ENCODE measurements at regions not wholly inside any gene's neighbourhood (a gene's known extent, or its start where the extent isn't known, plus 50 kb on each side); places are given as distances from the start of the nearest gene placed in this dataset.
A peak's percentile ranks its signal among the peaks of the same experiment; 100 is the strongest.
"Not testable (repeated sequence)": the region's sequence is repeated elsewhere in the genome, so short reads cannot be mapped to it uniquely, and the experiment has no call there.

GRCh38 chr15:62908341-62908740 is 134.2 kb upstream of the TPM1 start:
- not testable (repeated sequence) for H3K9me3 ChIP-seq (ENCODE audit: control insufficient read depth in 2 of 2, low read length in 2 of 2); H3K27me3 ChIP-seq (ENCODE audit: control insufficient read depth in 1 of 2, insufficient read depth in 2 of 2, low read length in 2 of 2); H3K4me3 ChIP-seq (ENCODE audit: low read length in 2 of 2); H3K36me3 ChIP-seq (ENCODE audit: control insufficient read depth in 2 of 2, insufficient read depth in 2 of 2, low read length in 2 of 2); H3K9ac ChIP-seq (ENCODE audit: low read length in 2 of 2)
- H3K27ac ChIP-seq (ENCODE audit: low read length) = peak overlapping the region; percentile 95
- H3K4me1 ChIP-seq (ENCODE audit: control insufficient read depth, insufficient read depth, low read length) = peaks cover 31% of the 10 kb centered on the region

DNA sequence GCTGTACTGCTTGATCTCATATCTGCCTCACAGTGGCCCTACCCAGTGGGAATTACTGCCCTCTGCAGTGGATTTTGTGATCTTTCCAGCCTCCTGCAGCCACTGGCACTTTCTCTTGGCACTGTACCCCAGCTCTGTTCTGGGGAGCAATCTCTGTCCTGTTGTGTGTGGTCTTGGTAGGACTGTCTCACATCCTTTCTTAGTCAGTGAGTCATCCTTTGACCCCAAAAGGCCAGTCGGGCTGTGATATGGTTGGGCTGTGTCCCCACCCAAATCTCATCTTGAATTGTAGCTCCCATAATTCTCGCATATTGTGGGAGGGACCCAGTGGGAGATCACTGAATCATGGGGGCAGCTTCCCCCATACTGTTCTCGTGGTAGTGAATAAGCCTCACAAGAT is 133.3 kb upstream of the TPM1 start:
- H3K9me3 ChIP-seq (ENCODE audit: control insufficient read depth in 2 of 2, low read length in 2 of 2) = no peaks in the 10 kb centered on the region
- H3K36me3 ChIP-seq (ENCODE audit: control insufficient read depth in 2 of 2, insufficient read depth in 2 of 2, low read length in 2 of 2) = no peaks in the 10 kb centered on the region
- no peak overlapping the region for H3K9ac ChIP-seq (ENCODE audit: low read length in 2 of 2)
- H3K4me3 ChIP-seq (ENCODE audit: low read length in 2 of 2) = no peak overlapping the region
- H3K27ac ChIP-seq (ENCODE audit: low read length) = no peak overlapping the region
- peaks cover 25% of the 10 kb centered on the region for H3K4me1 ChIP-seq (ENCODE audit: control insufficient read depth, insufficient read depth, low read length)
- H3K27me3 ChIP-seq (ENCODE audit: control insufficient read depth in 1 of 2, insufficient read depth in 2 of 2, low read length in 2 of 2) = no peaks in the 10 kb centered on the region

- H3K4me1 ChIP-seq (ENCODE audit: control insufficient read depth, insufficient read depth, low read length) = peaks cover 9% of the 10 kb centered on the region
- H3K4me3 ChIP-seq (ENCODE audit: low read length in 2 of 2) = no peak overlapping the region
- H3K27ac ChIP-seq (ENCODE audit: low read length) = no peak overlapping the region
- no peak overlapping the region for H3K9ac ChIP-seq (ENCODE audit: low read length in 2 of 2)
- H3K9me3 ChIP-seq (ENCODE audit: control insufficient read depth in 2 of 2, low read length in 2 of 2) = no peaks in the 10 kb centered on the region
- H3K36me3 ChIP-seq (ENCODE audit: control insufficient read depth in 2 of 2, insufficient read depth in 2 of 2, low read length in 2 of 2) = no peaks in the 10 kb centered on the region
- no peaks in the 10 kb centered on the region for H3K27me3 ChIP-seq (ENCODE audit: control insufficient read depth in 1 of 2, insufficient read depth in 2 of 2, low read length in 2 of 2)
Observed at GRCh38 chr15:62912282-62912681, 130.3 kb upstream of the TPM1 start.

- H3K4me1 ChIP-seq (ENCODE audit: control insufficient read depth, insufficient read depth, low read length) = peaks cover 5% of the 10 kb centered on the region
- H3K36me3 ChIP-seq (ENCODE audit: control insufficient read depth in 2 of 2, insufficient read depth in 2 of 2, low read length in 2 of 2) = no peaks in the 10 kb centered on the region
- no peak overlapping the region for H3K4me3 ChIP-seq (ENCODE audit: low read length in 2 of 2)
- H3K27me3 ChIP-seq (ENCODE audit: control insufficient read depth in 1 of 2, insufficient read depth in 2 of 2, low read length in 2 of 2) = no peaks in the 10 kb centered on the region
- H3K9ac ChIP-seq (ENCODE audit: low read length in 2 of 2) = no peak overlapping the region
- no peak overlapping the region for H3K27ac ChIP-seq (ENCODE audit: low read length)
- no peaks in the 10 kb centered on the region for H3K9me3 ChIP-seq (ENCODE audit: control insufficient read depth in 2 of 2, low read length in 2 of 2)
Observed at GRCh38 chr15:62912808-62913207, 129.7 kb upstream of the TPM1 start.

DNA sequence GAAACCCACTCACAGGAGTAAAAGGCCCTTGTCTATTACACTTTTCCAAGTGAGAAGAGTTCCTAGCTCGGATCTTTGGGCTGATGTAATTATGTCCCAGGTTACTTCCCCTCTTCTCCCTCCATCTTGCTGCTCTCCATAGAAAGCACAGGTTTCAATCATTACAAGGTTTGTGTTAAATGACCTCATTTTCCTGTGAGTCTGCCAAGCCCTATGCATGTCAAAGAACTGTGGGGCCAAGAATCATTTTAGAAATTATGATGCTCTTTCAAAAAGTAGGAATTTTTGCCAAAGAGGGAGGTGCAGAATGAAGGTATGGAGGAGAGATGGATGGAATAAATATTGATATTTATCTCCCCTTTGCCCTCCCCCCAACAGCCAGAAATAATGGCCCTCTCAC is 129.3 kb upstream of the TPM1 start:
- Histone ChIP-seq H3K27ac (ENCODE audit: low read length) (no peak overlapping the region), H3K9me3 (ENCODE audit: control insufficient read depth in 2 of 2, low read length in 2 of 2) (no peaks in the 10 kb centered on the region)

DNA sequence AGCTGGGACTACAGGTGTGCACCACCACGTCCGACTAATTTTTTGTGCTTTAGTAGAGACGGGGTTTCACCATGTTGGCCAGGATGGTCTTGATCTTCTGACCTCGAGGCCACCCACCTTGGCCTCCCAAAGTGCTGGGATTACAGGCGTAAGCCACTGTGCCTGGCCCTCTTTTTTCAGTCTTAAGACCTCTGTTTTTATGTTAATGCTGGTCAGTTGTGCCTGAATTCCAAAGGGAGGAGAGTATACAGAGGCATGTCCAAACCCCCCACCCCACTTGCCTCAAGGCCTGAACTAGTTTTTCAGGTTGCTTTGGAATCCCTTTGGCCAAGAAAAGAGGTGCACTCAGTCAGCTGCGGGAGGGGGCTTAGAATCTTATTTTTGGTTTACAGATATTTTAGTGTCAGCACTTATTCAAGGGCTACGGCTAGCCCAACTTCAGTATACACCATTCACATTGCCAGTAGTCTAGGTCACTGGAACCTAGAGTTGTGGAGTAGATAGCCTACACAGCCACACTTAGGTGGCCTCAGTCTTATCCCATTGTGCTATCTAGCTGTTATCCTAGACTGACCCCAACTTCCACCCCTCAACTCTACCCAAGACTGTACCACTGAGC is 128.0 kb upstream of the TPM1 start:
- H3K36me3 ChIP-seq (ENCODE audit: control insufficient read depth in 2 of 2, insufficient read depth in 2 of 2, low read length in 2 of 2) = no peaks in the 10 kb centered on the region

More for the DNA sequence above, 129.3 kb upstream of the TPM1 start:
- H3K4me3 ChIP-seq (ENCODE audit: low read length in 2 of 2) = no peak overlapping the region
- H3K36me3 ChIP-seq (ENCODE audit: control insufficient read depth in 2 of 2, insufficient read depth in 2 of 2, low read length in 2 of 2) = no peaks in the 10 kb centered on the region
- no peaks in the 10 kb centered on the region for H3K27me3 ChIP-seq (ENCODE audit: control insufficient read depth in 1 of 2, insufficient read depth in 2 of 2, low read length in 2 of 2)
- peaks cover 5% of the 10 kb centered on the region for H3K4me1 ChIP-seq (ENCODE audit: control insufficient read depth, insufficient read depth, low read length)
- H3K9ac ChIP-seq (ENCODE audit: low read length in 2 of 2) = no peak overlapping the region

DNA sequence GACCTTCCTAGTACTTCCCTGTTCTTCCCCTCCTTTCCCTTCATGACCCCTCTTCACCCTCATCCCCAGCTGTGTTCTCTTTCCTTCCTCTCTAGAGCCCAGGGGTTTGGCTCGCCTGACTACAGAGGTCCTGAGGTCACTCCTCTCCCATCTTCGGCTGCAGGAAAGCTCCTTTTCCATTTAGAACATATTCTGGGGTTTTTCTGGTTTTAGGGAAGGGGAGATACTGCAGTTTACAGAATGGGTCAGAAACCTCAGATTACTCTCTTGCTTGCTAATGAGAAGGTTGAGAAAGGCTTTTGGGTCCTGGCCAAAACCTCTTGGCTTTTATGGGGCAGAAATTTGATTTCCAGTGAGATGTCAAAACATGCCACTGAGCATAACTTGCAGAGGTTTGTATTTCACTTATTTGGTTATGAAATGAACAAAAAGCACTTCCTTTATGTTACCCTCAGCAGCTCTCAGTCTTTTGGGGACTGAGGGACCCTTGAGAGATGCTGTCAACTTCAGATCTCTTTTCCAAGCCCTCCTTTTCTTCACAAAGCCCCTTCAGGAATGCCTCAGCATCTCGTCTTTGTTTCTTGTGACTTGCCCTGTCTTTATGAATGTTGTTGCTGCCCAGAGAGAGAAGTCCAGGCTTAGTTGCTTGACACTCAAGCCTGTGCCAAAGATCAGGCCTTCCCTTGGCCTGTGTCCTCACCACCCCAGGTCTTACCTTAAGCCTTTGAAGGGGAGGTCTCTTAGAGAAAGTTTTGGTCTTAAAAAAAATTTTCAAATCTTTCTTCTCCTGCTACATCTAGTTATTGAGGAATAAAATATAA is 121.7 kb upstream of the TPM1 start:
- peak overlapping the region; percentile 11 for H3K27ac ChIP-seq (ENCODE audit: low read length)

More for the DNA sequence above, 128.0 kb upstream of the TPM1 start:
- Histone ChIP-seq H3K9me3 (ENCODE audit: control insufficient read depth in 2 of 2, low read length in 2 of 2) (no peaks in the 10 kb centered on the region), H3K9ac (ENCODE audit: low read length in 2 of 2) (no peak overlapping the region), H3K27ac (ENCODE audit: low read length) (no peak overlapping the region), H3K4me1 (ENCODE audit: control insufficient read depth, insufficient read depth, low read length) (peaks cover 5% of the 10 kb centered on the region), H3K4me3 (ENCODE audit: low read length in 2 of 2) (no peak overlapping the region), H3K27me3 (ENCODE audit: control insufficient read depth in 1 of 2, insufficient read depth in 2 of 2, low read length in 2 of 2) (no peaks in the 10 kb centered on the region)

GRCh38 chr15:62922514-62922913 is 120.0 kb upstream of the TPM1 start:
- Histone ChIP-seq H3K27ac (ENCODE audit: low read length) (no peak overlapping the region), H3K9me3 (ENCODE audit: control insufficient read depth in 2 of 2, low read length in 2 of 2) (no peaks in the 10 kb centered on the region), H3K4me1 (ENCODE audit: control insufficient read depth, insufficient read depth, low read length) (peaks cover 5% of the 10 kb centered on the region), H3K36me3 (ENCODE audit: control insufficient read depth in 2 of 2, insufficient read depth in 2 of 2, low read length in 2 of 2) (no peaks in the 10 kb centered on the region), H3K27me3 (ENCODE audit: control insufficient read depth in 1 of 2, insufficient read depth in 2 of 2, low read length in 2 of 2) (no peaks in the 10 kb centered on the region), H3K4me3 (ENCODE audit: low read length in 2 of 2) (no peak overlapping the region), H3K9ac (ENCODE audit: low read length in 2 of 2) (no peak overlapping the region)

More for the DNA sequence above, 121.7 kb upstream of the TPM1 start:
- no peaks in the 10 kb centered on the region for H3K27me3 ChIP-seq (ENCODE audit: control insufficient read depth in 1 of 2, insufficient read depth in 2 of 2, low read length in 2 of 2)
- no peaks in the 10 kb centered on the region for H3K9me3 ChIP-seq (ENCODE audit: control insufficient read depth in 2 of 2, low read length in 2 of 2)
- H3K4me3 ChIP-seq (ENCODE audit: low read length in 2 of 2) = no peak overlapping the region
- H3K4me1 ChIP-seq (ENCODE audit: control insufficient read depth, insufficient read depth, low read length) = peaks cover 5% of the 10 kb centered on the region
- no peak overlapping the region for H3K9ac ChIP-seq (ENCODE audit: low read length in 2 of 2)
- no peaks in the 10 kb centered on the region for H3K36me3 ChIP-seq (ENCODE audit: control insufficient read depth in 2 of 2, insufficient read depth in 2 of 2, low read length in 2 of 2)

DNA sequence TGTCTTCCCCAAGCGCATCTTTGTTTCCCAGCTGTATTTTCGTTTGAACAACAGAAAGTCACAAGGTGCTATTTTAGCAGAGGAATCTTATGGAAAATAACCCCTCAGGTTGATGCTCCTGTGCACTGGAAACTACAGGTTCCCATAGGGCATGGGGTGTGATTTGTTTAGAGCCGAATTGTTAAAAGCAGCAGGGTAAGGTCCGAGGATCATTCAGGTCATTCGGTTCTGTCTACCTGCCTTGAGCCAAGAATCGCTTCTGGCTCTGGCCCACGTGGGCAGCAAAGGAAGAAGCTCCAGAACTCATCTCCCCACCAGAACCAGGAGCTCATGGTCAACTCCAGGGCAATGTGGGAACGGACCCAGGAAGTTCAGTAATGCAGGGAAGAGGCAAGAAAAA is 116.7 kb upstream of the TPM1 start:
- Histone ChIP-seq H3K4me3 (ENCODE audit: low read length in 2 of 2) (no peak overlapping the region), H3K9me3 (ENCODE audit: control insufficient read depth in 2 of 2, low read length in 2 of 2) (no peaks in the 10 kb centered on the region), H3K9ac (ENCODE audit: low read length in 2 of 2) (no peak overlapping the region), H3K36me3 (ENCODE audit: control insufficient read depth in 2 of 2, insufficient read depth in 2 of 2, low read length in 2 of 2) (no peaks in the 10 kb centered on the region), H3K27me3 (ENCODE audit: control insufficient read depth in 1 of 2, insufficient read depth in 2 of 2, low read length in 2 of 2) (no peaks in the 10 kb centered on the region), H3K27ac (ENCODE audit: low read length) (no peak overlapping the region), H3K4me1 (ENCODE audit: control insufficient read depth, insufficient read depth, low read length) (peaks cover 15% of the 10 kb centered on the region)

- H3K4me3 ChIP-seq (ENCODE audit: low read length in 2 of 2) = no peak overlapping the region
- H3K9me3 ChIP-seq (ENCODE audit: control insufficient read depth in 2 of 2, low read length in 2 of 2) = no peaks in the 10 kb centered on the region
- H3K4me1 ChIP-seq (ENCODE audit: control insufficient read depth, insufficient read depth, low read length) = peaks cover 15% of the 10 kb centered on the region
- no peak overlapping the region for H3K27ac ChIP-seq (ENCODE audit: low read length)
- no peaks in the 10 kb centered on the region for H3K36me3 ChIP-seq (ENCODE audit: control insufficient read depth in 2 of 2, insufficient read depth in 2 of 2, low read length in 2 of 2)
- H3K9ac ChIP-seq (ENCODE audit: low read length in 2 of 2) = no peak overlapping the region
- H3K27me3 ChIP-seq (ENCODE audit: control insufficient read depth in 1 of 2, insufficient read depth in 2 of 2, low read length in 2 of 2) = no peaks in the 10 kb centered on the region
Observed at GRCh38 chr15:62927196-62927595, 115.4 kb upstream of the TPM1 start.

- H3K9me3 ChIP-seq (ENCODE audit: control insufficient read depth in 2 of 2, low read length in 2 of 2) = no peaks in the 10 kb centered on the region
- H3K36me3 ChIP-seq (ENCODE audit: control insufficient read depth in 2 of 2, insufficient read depth in 2 of 2, low read length in 2 of 2) = no peaks in the 10 kb centered on the region
- peak overlapping the region; percentile 31 for H3K27ac ChIP-seq (ENCODE audit: low read length)
- no peak overlapping the region for H3K9ac ChIP-seq (ENCODE audit: low read length in 2 of 2)
- peaks cover 15% of the 10 kb centered on the region for H3K4me1 ChIP-seq (ENCODE audit: control insufficient read depth, insufficient read depth, low read length)
- H3K4me3 ChIP-seq (ENCODE audit: low read length in 2 of 2) = no peak overlapping the region
- no peaks in the 10 kb centered on the region for H3K27me3 ChIP-seq (ENCODE audit: control insufficient read depth in 1 of 2, insufficient read depth in 2 of 2, low read length in 2 of 2)
Observed at GRCh38 chr15:62927836-62928235, 114.7 kb upstream of the TPM1 start.

Measured in stomach smooth muscle (tissue), 2 donors.